Endothelial cell (in vitro differentiated cells): ENCODE measurements at regions not wholly inside any gene's neighbourhood (a gene's known extent, or its start where the extent isn't known, plus 50 kb on each side); places are given as distances from the start of the nearest gene placed in this dataset.

Experiments used
- DNase-seq: peaks from one replicate; pipeline ENCODE4 v3.0.0; 2021; ENCODE audit warnings: low spot score
- H3K27ac Mint-ChIP-seq: one replicate; pipeline ENCODE4 v1.8.0; 2021; ENCODE audit warnings: mixed read lengths, inconsistent platforms; ENCODE audit not compliant: unreplicated experiment
- H3K27me3 Mint-ChIP-seq: one replicate; pipeline ENCODE4 v1.8.0; 2021; ENCODE audit warnings: mild to moderate bottlenecking, moderate library complexity, mixed read lengths, inconsistent platforms; ENCODE audit not compliant: unreplicated experiment
- H3K36me3 Mint-ChIP-seq: one replicate; pipeline ENCODE4 v1.8.0; 2021; ENCODE audit warnings: mild to moderate bottlenecking, low read depth, mixed read lengths, inconsistent platforms; ENCODE audit not compliant: unreplicated experiment
- H3K4me1 Mint-ChIP-seq: one replicate; pipeline ENCODE4 v1.8.0; 2021; ENCODE audit warnings: mild to moderate bottlenecking, mixed read lengths, inconsistent platforms; ENCODE audit not compliant: unreplicated experiment
- H3K4me3 Mint-ChIP-seq: one replicate; pipeline ENCODE4 v1.8.0; 2021; ENCODE audit warnings: mild to moderate bottlenecking, mixed read lengths, inconsistent platforms; ENCODE audit not compliant: unreplicated experiment
- H3K9me3 Mint-ChIP-seq: one replicate; pipeline ENCODE4 v1.8.0; 2021; ENCODE audit warnings: mixed read lengths, inconsistent platforms; ENCODE audit not compliant: unreplicated experiment
- CTCF ChIP-seq: fragments of 200-600 bp; sonication (generic); IDR thresholded peaks from one replicate; pipeline ENCODE4 v1.5.0; 2021; ENCODE audit warnings: antibody characterized with exemption; ENCODE audit not compliant: unreplicated experiment

- Mint-ChIP-seq H3K27ac (no peak overlapping the region), H3K4me3 (no peak overlapping the region), H3K27me3 (no peaks in the 10 kb centered on the region), H3K4me1 (no peaks in the 10 kb centered on the region), H3K9me3 (no peaks in the 10 kb centered on the region), H3K36me3 (no peaks in the 10 kb centered on the region)
- no peak for DNase-seq
- TF ChIP-seq CTCF, result no peak
Measured at GRCh38 chr13:87093399-87093798, 577.8 kb upstream of the SLITRK5 start.

- no peak for DNase-seq
- H3K9me3 Mint-ChIP-seq, result no peaks in the 10 kb centered on the region
- TF ChIP-seq CTCF, result no peak
- no peaks in the 10 kb centered on the region for H3K36me3 Mint-ChIP-seq
- no peak overlapping the region for H3K27ac Mint-ChIP-seq
- no peak overlapping the region for H3K4me3 Mint-ChIP-seq
- H3K27me3 Mint-ChIP-seq, result no peaks in the 10 kb centered on the region
- H3K4me1 Mint-ChIP-seq, result no peaks in the 10 kb centered on the region
Measured at GRCh38 chr13:87094646-87095045, 576.5 kb upstream of the SLITRK5 start.

GRCh38 chr13:87100431-87100830 is 570.7 kb upstream of the SLITRK5 start:
- H3K27me3 Mint-ChIP-seq, result peaks cover 1% of the 10 kb centered on the region

GRCh38 chr13:87107651-87108050 is 563.5 kb upstream of the SLITRK5 start:
- H3K36me3 Mint-ChIP-seq, result no peaks in the 10 kb centered on the region
- DNase-seq, result no peak
- no peak overlapping the region for H3K27ac Mint-ChIP-seq
- TF ChIP-seq CTCF, result no peak
- no peaks in the 10 kb centered on the region for H3K4me1 Mint-ChIP-seq
- H3K9me3 Mint-ChIP-seq, result no peaks in the 10 kb centered on the region
- H3K27me3 Mint-ChIP-seq, result no peaks in the 10 kb centered on the region
- no peak overlapping the region for H3K4me3 Mint-ChIP-seq

More at GRCh38 chr13:87100431-87100830, 570.7 kb upstream of the SLITRK5 start:
- Mint-ChIP-seq H3K27ac (no peak overlapping the region), H3K4me3 (no peak overlapping the region), H3K9me3 (no peaks in the 10 kb centered on the region), H3K4me1 (no peaks in the 10 kb centered on the region), H3K36me3 (no peaks in the 10 kb centered on the region)
- TF ChIP-seq CTCF, result no peak
- no peak for DNase-seq

GRCh38 chr13:87120476-87120875 is 550.7 kb upstream of the SLITRK5 start:
- no peak overlapping the region for H3K27ac Mint-ChIP-seq
- TF ChIP-seq CTCF, result no peak
- H3K9me3 Mint-ChIP-seq, result no peaks in the 10 kb centered on the region
- DNase-seq, result no peak
- H3K4me3 Mint-ChIP-seq, result no peak overlapping the region
- H3K36me3 Mint-ChIP-seq, result no peaks in the 10 kb centered on the region
- no peaks in the 10 kb centered on the region for H3K27me3 Mint-ChIP-seq
- H3K4me1 Mint-ChIP-seq, result no peaks in the 10 kb centered on the region
